Testis (tissue), 2 donors: ENCODE measurements at regions not wholly inside any gene's neighbourhood (a gene's known extent, or its start where the extent isn't known, plus 50 kb on each side); places are given as distances from the start of the nearest gene placed in this dataset.

Experiments
- DNase-seq: peaks from one replicate; pipeline ENCODE4 v3.0.0-alpha.2; 2019
- H3K27ac ChIP-seq, 2 donors: fragments of 200-600 bp; sonication (generic); one replicate each; pipeline ENCODE4 v1.5.1; 2019
- H3K27me3 ChIP-seq: fragments of 200-600 bp; sonication (generic); one replicate; pipeline ENCODE4 v1.5.1; 2019
- H3K36me3 ChIP-seq: fragments of 200-600 bp; sonication (generic); one replicate; pipeline ENCODE4 v1.5.1; 2017; ENCODE audit warnings: low read depth; ENCODE audit errors: missing control alignments
- H3K4me1 ChIP-seq: fragments of 200-600 bp; sonication (generic); one replicate; pipeline ENCODE4 v1.5.1; 2019
- H3K4me3 ChIP-seq, 2 donors: fragments of 200-600 bp; sonication (generic); one replicate each; pipeline ENCODE4 v1.5.1; 2017 to 2019
- H3K9me3 ChIP-seq: fragments of 200-600 bp; sonication (generic); one replicate; pipeline ENCODE4 v1.5.1; 2017
- CTCF ChIP-seq, 3 experiments: fragments of 450-650 bp in 2 of 3; fragments of 200-600 bp in 1 of 3; sonication (generic) in 1 of 3; IDR thresholded peaks; one replicate each; pipeline ENCODE4 v1.5.1; 2016 to 2019; ENCODE audit warnings: antibody characterized with exemption in 3 of 3, mild to moderate bottlenecking in 2 of 3, moderate library complexity in 1 of 3
- POLR2A ChIP-seq: fragments of 450-650 bp; IDR thresholded peaks from one replicate; pipeline ENCODE4 v1.6.1; 2017; ENCODE audit warnings: antibody characterized with exemption, mild to moderate bottlenecking, moderate library complexity
- WGBS, 2 donors: methylation state at CpG; one replicate each; pipeline ENCODE4 v1.1.5; 2018; 5-methylcytosine and 5-hydroxymethylcytosine counted together
- intact Hi-C: fragments of 100-400 bp; cut with DNase I; formaldehyde crosslinking; loops from one replicate; pipeline ENCODE4 v1.15.1; 2023; ENCODE audit warnings: low total_unique reads

- Histone ChIP-seq H3K4me3 (no peak overlapping the region), H3K27me3 (no peaks in the 10 kb centered on the region), H3K36me3 (no peaks in the 10 kb centered on the region), H3K9me3 (no peaks in the 10 kb centered on the region), H3K27ac (no peak overlapping the region), H3K4me1 (no peaks in the 10 kb centered on the region)
- TF ChIP-seq CTCF (IDR thresholded peaks at IDR 0.05) (no peak), POLR2A (no peak)
- DNase-seq = no peak
- intact Hi-C loops = no loop called here
- 61 to 76% methylated on average over 3 of the region's 3 CpGs for whole genome bisulfite sequencing, 2 donors
Observed at GRCh38 chr4:174397366-174398155, 113.8 kb downstream of the CEP44 start.

- Histone ChIP-seq H3K36me3 (no peaks in the 10 kb centered on the region), H3K9me3 (no peaks in the 10 kb centered on the region), H3K4me1 (no peaks in the 10 kb centered on the region), H3K27me3 (no peaks in the 10 kb centered on the region), H3K4me3 (no peak overlapping the region), H3K27ac (no peak overlapping the region)
- TF ChIP-seq POLR2A = no peak
- TF ChIP-seq CTCF (IDR thresholded peaks at IDR 0.05) = no peak
- 53 to 63% methylated on average over 5 of the region's 5 CpGs for WGBS, 2 donors
- intact Hi-C loops = no loop called here
- DNase-seq = no peak
Observed at GRCh38 chr4:174396599-174397110, 112.9 kb downstream of the CEP44 start.

GRCh38 chr4:174394915-174395314 is 111.2 kb downstream of the CEP44 start:
- no peak for TF ChIP-seq POLR2A
- no peak for TF ChIP-seq CTCF (IDR thresholded peaks at IDR 0.05)
- intact Hi-C loops = no loop called here
- 40 to 51% methylated on average over 2 of the region's 2 CpGs for WGBS, 2 donors

GRCh38 chr4:174389439-174389838 is 105.7 kb downstream of the CEP44 start:
- intact Hi-C loops = no loop called here
- TF ChIP-seq CTCF (IDR thresholded peaks at IDR 0.05) (no peak), POLR2A (no peak)
- no peaks in the 10 kb centered on the region for H3K36me3 ChIP-seq
- H3K4me1 ChIP-seq = no peaks in the 10 kb centered on the region
- H3K27me3 ChIP-seq = no peaks in the 10 kb centered on the region
- DNase-seq = no peak
- WGBS, 2 donors = 89 to 95% methylated on average over 1 of the region's 1 CpG
- no peak overlapping the region for H3K27ac ChIP-seq
- no peak overlapping the region for H3K4me3 ChIP-seq
- H3K9me3 ChIP-seq = no peaks in the 10 kb centered on the region

More at GRCh38 chr4:174394915-174395314, 111.2 kb downstream of the CEP44 start:
- no peak for DNase-seq
- Histone ChIP-seq H3K27ac (no peak overlapping the region), H3K9me3 (no peaks in the 10 kb centered on the region), H3K36me3 (no peaks in the 10 kb centered on the region), H3K4me3 (no peak overlapping the region), H3K4me1 (no peaks in the 10 kb centered on the region), H3K27me3 (no peaks in the 10 kb centered on the region)
